ENCODE measurements at regions not wholly inside any gene's neighbourhood (a gene's known extent, or its start where the extent isn't known, plus 50 kb on each side); places are given as distances from the start of the nearest gene placed in this dataset.

GRCh38 chr4:180619440-180619839 is 1623.8 kb upstream of the TENM3 start:
- TF ChIP-seq CTCF (IDR thresholded peaks at IDR 0.05) = no peak
- no peak for TF ChIP-seq POLR2A (IDR thresholded peaks at IDR 0.05)

Measured in heart left ventricle (tissue), 13 donors.